ENCODE measurements at regions not wholly inside any gene's neighbourhood (a gene's known extent, or its start where the extent isn't known, plus 50 kb on each side); places are given as distances from the start of the nearest gene placed in this dataset.

DNA sequence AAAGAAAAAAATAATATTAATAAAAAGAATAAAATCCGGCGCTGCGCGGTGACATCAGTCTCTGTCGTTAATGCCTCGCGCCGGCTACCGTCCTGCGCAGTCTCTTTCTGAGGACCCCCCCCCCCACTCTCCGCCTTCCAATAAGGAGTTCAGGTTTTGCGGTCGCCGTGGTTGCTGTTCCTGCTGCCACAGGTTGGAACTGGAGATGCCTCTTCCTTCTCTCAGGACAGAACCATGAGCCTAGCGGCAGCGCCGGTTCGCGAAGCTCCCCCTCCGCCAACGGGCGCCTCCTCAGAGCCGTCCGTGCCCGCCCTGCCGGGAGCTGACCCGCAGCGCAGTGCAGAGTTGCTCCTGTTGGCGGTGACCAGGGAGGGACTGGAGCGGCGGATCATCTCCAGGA lies 2093.4 kb downstream of the TP53TG3F start:
- TF ChIP-seq ZNF274 (IDR thresholded peaks at IDR 0.05; ENCODE audit: low read length) (no peak), ZNF274 (tag by site-specific recombination; IDR thresholded peaks at IDR 0.05; ENCODE audit: borderline replicate concordance) (no peak), ZNF391 (tag by site-specific recombination; IDR thresholded peaks at IDR 0.05; ENCODE audit: borderline replicate concordance, low read depth) (no peak), OSR2 (tag by site-specific recombination; IDR thresholded peaks at IDR 0.05) (no peak), ZNF138 (tag by site-specific recombination; IDR thresholded peaks at IDR 0.05; ENCODE audit: borderline replicate concordance) (no peak), ZNF416 (tag by site-specific recombination; IDR thresholded peaks at IDR 0.05) (no peak)
- TF ChIP-seq, protein P1, sequence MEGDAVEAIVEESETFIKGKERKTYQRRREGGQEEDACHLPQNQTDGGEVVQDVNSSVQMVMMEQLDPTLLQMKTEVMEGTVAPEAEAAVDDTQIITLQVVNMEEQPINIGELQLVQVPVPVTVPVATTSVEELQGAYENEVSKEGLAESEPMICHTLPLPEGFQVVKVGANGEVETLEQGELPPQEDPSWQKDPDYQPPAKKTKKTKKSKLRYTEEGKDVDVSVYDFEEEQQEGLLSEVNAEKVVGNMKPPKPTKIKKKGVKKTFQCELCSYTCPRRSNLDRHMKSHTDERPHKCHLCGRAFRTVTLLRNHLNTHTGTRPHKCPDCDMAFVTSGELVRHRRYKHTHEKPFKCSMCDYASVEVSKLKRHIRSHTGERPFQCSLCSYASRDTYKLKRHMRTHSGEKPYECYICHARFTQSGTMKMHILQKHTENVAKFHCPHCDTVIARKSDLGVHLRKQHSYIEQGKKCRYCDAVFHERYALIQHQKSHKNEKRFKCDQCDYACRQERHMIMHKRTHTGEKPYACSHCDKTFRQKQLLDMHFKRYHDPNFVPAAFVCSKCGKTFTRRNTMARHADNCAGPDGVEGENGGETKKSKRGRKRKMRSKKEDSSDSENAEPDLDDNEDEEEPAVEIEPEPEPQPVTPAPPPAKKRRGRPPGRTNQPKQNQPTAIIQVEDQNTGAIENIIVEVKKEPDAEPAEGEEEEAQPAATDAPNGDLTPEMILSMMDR (tag by site-specific recombination; IDR thresholded peaks at IDR 0.05): no peak
- TF ChIP-seq, protein P2, sequence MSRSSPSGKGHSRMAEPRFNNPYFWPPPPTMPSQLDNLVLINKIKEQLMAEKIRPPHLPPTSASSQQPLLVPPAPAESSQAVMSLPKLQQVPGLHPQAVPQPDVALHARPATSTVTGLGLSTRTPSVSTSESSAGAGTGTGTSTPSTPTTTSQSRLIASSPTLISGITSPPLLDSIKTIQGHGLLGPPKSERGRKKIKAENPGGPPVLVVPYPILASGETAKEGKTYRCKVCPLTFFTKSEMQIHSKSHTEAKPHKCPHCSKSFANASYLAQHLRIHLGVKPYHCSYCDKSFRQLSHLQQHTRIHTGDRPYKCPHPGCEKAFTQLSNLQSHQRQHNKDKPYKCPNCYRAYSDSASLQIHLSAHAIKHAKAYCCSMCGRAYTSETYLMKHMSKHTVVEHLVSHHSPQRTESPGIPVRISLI (tag by site-specific recombination; IDR thresholded peaks at IDR 0.05): no peak
